KMS-11 (cell line): ENCODE measurements at regions not wholly inside any gene's neighbourhood (a gene's known extent, or its start where the extent isn't known, plus 50 kb on each side); places are given as distances from the start of the nearest gene placed in this dataset.

Source experiments
- H2AFZ ChIP-seq: fragments of 200-600 bp; sonication (generic); 2 replicates; pipeline ENCODE4 v1.6.1; 2016; ENCODE audit warnings: antibody characterized with exemption, mixed run types, low read depth
- H3K27ac ChIP-seq: fragments of 200-600 bp; sonication (generic); 2 replicates; pipeline ENCODE4 v1.6.1; 2016; ENCODE audit warnings: mild to moderate bottlenecking, mixed run types
- H3K27me3 ChIP-seq: fragments of 200-600 bp; sonication (generic); 2 replicates; pipeline ENCODE4 v1.6.1; 2017; ENCODE audit warnings: mild to moderate bottlenecking, low read depth, mixed run types, moderate library complexity; ENCODE audit not compliant: insufficient read depth
- H3K36me3 ChIP-seq: fragments of 200-600 bp; sonication (generic); 2 replicates; pipeline ENCODE4 v1.6.1; 2017; ENCODE audit warnings: mild to moderate bottlenecking, mixed run types; ENCODE audit not compliant: insufficient read depth
- H3K4me1 ChIP-seq: fragments of 200-600 bp; sonication (generic); 2 replicates; pipeline ENCODE4 v1.6.1; 2016; ENCODE audit warnings: mild to moderate bottlenecking, low read depth, mixed run types; ENCODE audit not compliant: poor library complexity, severe bottlenecking
- H3K4me2 ChIP-seq: fragments of 200-600 bp; sonication (generic); 2 replicates; pipeline ENCODE4 v1.7.0; 2016; ENCODE audit warnings: mild to moderate bottlenecking, mixed run types
- H3K4me3 ChIP-seq: fragments of 200-600 bp; sonication (generic); IDR thresholded peaks from 2 replicates; pipeline ENCODE4 v1.6.1; 2017; ENCODE audit warnings: low read depth, low read length, mixed read lengths; ENCODE audit not compliant: insufficient read depth
- H3K79me2 ChIP-seq: fragments of 200-600 bp; sonication (generic); 2 replicates; pipeline ENCODE4 v1.6.1; 2016; ENCODE audit warnings: low read depth, mixed run types; ENCODE audit not compliant: insufficient read depth
- H3K9ac ChIP-seq: fragments of 200-600 bp; sonication (generic); 2 replicates; pipeline ENCODE4 v1.6.1; 2016; ENCODE audit warnings: mild to moderate bottlenecking, mixed run types
- H4K20me1 ChIP-seq: fragments of 200-600 bp; sonication (generic); 2 replicates; pipeline ENCODE4 v1.6.1; 2016; ENCODE audit warnings: mild to moderate bottlenecking, mixed run types; ENCODE audit not compliant: insufficient read depth
- TF ChIP-seq, protein P1 (sequence below): fragments of 200-600 bp; sonication (generic); conservative IDR thresholded peaks from 2 replicates; pipeline ENCODE4 v1.6.1; 2017; ENCODE audit warnings: low read depth, mild to moderate bottlenecking, antibody characterized with exemption, low read length, moderate library complexity, mixed read lengths

DNA sequence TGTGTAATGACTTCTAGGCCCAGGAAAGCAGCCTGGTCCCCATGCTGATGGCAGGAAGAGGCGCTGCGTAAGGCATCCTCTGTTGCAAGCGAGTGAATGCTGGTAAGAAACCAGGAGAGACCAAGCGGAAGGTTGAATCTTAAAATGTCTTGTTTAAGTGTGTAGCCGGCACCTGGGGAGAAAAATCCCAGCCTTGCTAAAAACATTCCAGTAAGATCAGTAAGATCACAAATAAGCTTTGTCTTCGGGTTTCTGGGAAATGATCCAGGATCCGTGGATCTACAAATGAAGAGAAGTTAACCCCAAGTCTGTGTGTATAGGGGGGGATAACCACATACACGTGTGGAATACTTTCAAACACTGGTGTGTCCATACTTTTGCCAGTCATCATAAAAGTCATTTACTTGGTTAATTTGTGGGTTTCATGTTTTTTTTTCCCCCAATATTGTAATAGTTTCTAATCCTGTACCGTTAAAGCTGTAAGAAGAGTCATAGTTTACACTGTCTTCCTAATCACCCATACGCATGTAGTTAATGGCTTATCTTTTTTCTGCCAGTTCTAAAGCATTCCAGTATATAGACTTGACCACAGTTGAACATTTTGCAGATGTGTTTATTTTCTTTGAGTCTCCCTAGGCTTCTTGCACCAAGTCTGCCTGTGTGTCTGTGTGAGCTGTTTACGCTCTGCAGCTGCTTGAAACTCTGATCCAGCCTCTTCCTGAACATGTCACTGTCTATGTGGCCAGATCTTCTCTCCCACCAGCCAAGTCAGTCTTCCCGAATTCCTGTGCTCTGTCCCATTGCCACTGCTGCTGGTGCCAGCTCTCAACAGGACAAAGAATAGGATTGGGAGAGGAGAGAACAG lies 135.9 kb upstream of the ARL4C start:
- H2AFZ ChIP-seq, result no peak overlapping the region
- H3K27ac ChIP-seq, result no peak overlapping the region
- H3K4me3 ChIP-seq, result no peak overlapping the region

GRCh38 chr2:234631646-234632514 lies 135.0 kb upstream of the ARL4C start:
- no peaks in the 10 kb centered on the region for H3K79me2 ChIP-seq
- H2AFZ ChIP-seq, result no peak overlapping the region
- H3K27ac ChIP-seq, result no peak overlapping the region
- no peak overlapping the region for H3K4me3 ChIP-seq
- no peak overlapping the region for H3K4me2 ChIP-seq
- H3K36me3 ChIP-seq, result no peaks in the 10 kb centered on the region
- TF ChIP-seq, protein P1, sequence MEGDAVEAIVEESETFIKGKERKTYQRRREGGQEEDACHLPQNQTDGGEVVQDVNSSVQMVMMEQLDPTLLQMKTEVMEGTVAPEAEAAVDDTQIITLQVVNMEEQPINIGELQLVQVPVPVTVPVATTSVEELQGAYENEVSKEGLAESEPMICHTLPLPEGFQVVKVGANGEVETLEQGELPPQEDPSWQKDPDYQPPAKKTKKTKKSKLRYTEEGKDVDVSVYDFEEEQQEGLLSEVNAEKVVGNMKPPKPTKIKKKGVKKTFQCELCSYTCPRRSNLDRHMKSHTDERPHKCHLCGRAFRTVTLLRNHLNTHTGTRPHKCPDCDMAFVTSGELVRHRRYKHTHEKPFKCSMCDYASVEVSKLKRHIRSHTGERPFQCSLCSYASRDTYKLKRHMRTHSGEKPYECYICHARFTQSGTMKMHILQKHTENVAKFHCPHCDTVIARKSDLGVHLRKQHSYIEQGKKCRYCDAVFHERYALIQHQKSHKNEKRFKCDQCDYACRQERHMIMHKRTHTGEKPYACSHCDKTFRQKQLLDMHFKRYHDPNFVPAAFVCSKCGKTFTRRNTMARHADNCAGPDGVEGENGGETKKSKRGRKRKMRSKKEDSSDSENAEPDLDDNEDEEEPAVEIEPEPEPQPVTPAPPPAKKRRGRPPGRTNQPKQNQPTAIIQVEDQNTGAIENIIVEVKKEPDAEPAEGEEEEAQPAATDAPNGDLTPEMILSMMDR, result no peak
- no peaks in the 10 kb centered on the region for H3K4me1 ChIP-seq
- no peak overlapping the region for H3K9ac ChIP-seq
- no peaks in the 10 kb centered on the region for H3K27me3 ChIP-seq
- no peaks in the 10 kb centered on the region for H4K20me1 ChIP-seq

More for the DNA sequence above, 135.9 kb upstream of the ARL4C start:
- Histone ChIP-seq H4K20me1 (no peaks in the 10 kb centered on the region), H3K27me3 (no peaks in the 10 kb centered on the region), H3K4me1 (no peaks in the 10 kb centered on the region), H3K4me2 (no peak overlapping the region), H3K79me2 (no peaks in the 10 kb centered on the region), H3K36me3 (no peaks in the 10 kb centered on the region), H3K9ac (no peak overlapping the region)
- TF ChIP-seq, protein P1, result no peak

DNA sequence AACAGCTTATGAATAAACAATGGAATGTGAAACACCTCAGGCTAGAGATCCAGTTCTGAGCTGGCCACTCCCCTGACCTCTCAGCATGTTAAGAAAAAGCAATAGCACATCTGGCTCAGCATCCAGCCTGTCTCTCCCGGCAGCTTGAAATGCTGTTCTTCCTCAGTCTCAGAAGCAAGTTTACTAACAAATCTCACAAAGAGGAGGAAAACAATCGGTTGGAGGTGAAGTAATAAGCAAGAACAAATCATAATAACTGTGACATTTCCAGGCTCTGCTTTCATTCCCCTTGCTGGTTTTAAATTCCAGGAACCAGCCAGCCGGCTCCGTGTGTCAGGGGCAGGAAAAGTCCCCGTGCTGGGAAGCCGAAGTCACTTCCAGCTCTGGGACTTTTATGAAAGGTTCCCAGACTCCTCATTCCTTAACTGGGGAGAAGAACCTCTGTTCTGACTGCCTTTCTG lies 133.9 kb upstream of the ARL4C start:
- H3K4me1 ChIP-seq, result no peaks in the 10 kb centered on the region
- no peak overlapping the region for H3K27ac ChIP-seq
- H4K20me1 ChIP-seq, result no peaks in the 10 kb centered on the region
- H3K4me3 ChIP-seq, result no peak overlapping the region
- H3K79me2 ChIP-seq, result no peaks in the 10 kb centered on the region
- TF ChIP-seq, protein P1, result no peak
- H3K36me3 ChIP-seq, result no peaks in the 10 kb centered on the region
- H3K4me2 ChIP-seq, result no peak overlapping the region
- H2AFZ ChIP-seq, result no peak overlapping the region
- H3K9ac ChIP-seq, result no peak overlapping the region
- H3K27me3 ChIP-seq, result no peaks in the 10 kb centered on the region

DNA sequence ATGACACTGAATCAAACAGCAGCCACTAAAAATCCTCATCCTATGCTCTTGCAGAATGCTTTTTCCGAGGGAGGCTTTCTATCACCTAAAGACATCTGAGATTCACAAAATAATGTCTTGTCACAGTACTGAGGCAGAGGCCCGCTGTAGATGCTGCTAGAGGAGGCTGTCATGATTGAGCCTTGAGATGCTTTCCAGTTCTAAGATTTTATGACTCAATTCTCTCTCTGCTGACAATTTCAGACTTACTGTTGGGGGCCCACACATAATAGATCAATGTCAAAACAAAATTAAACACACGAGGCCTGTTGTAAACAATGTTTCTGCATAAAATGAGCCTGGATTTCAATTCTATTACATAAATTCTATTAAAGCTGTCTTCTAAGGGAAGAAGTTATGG lies 132.7 kb upstream of the ARL4C start:
- Histone ChIP-seq H3K79me2 (no peaks in the 10 kb centered on the region), H3K4me2 (no peak overlapping the region), H4K20me1 (no peaks in the 10 kb centered on the region), H3K9ac (no peak overlapping the region), H3K4me1 (no peaks in the 10 kb centered on the region), H3K27ac (no peak overlapping the region), H3K4me3 (no peak overlapping the region), H3K36me3 (no peaks in the 10 kb centered on the region), H2AFZ (no peak overlapping the region), H3K27me3 (no peaks in the 10 kb centered on the region)
- TF ChIP-seq, protein P1, result no peak
